ENCODE measurements at regions not wholly inside any gene's neighbourhood (a gene's known extent, or its start where the extent isn't known, plus 50 kb on each side); places are given as distances from the start of the nearest gene placed in this dataset.
"Not testable (repeated sequence)": the region's sequence is repeated elsewhere in the genome, so short reads cannot be mapped to it uniquely, and the experiment has no call there.

- DNase-seq (ENCODE audit: low spot score), result no peak
- ChIA-PET CTCF (no interaction called here), POLR2A (no interaction called here)
- H3K27me3 Mint-ChIP-seq (ENCODE audit: low read depth), result peaks cover 9% of the 10 kb centered on the region
- no peak for TF ChIP-seq IRF1 (CRISPR knock-in tag; IDR thresholded peaks at IDR 0.05)
- TF ChIP-seq KAT7 (CRISPR knock-in tag; IDR thresholded peaks at IDR 0.05; ENCODE audit: borderline replicate concordance), result no peak
- no peak for TF ChIP-seq ZSCAN18 (CRISPR knock-in tag; IDR thresholded peaks at IDR 0.05)
- TF ChIP-seq PRRX2 (CRISPR knock-in tag; IDR thresholded peaks at IDR 0.05), result no peak
- TF ChIP-seq USF2 (CRISPR knock-in tag; IDR thresholded peaks at IDR 0.05), result no peak
- TF ChIP-seq NFE2L1 (CRISPR knock-in tag; IDR thresholded peaks at IDR 0.05), result no peak
- TF ChIP-seq ZNF263 (CRISPR knock-in tag; IDR thresholded peaks at IDR 0.05; ENCODE audit: low read depth), result no peak
- TF ChIP-seq ZNF425 (CRISPR knock-in tag; conservative IDR thresholded peaks at IDR 0.05), result no peak
- TF ChIP-seq AFF4 (CRISPR knock-in tag; IDR thresholded peaks at IDR 0.05; ENCODE audit: borderline replicate concordance), result no peak
- TF ChIP-seq ZNF281 (CRISPR knock-in tag; IDR thresholded peaks at IDR 0.05), result no peak
- no peak overlapping the region for H3K4me3 Mint-ChIP-seq
- no peaks in the 10 kb centered on the region for H3K4me1 Mint-ChIP-seq
- no peaks in the 10 kb centered on the region; the same call in none of the 2 replicates for H3K9me3 Mint-ChIP-seq
- no peak overlapping the region for H3K27ac Mint-ChIP-seq
- peaks cover 27% of the 10 kb centered on the region for H3K36me3 Mint-ChIP-seq
- ATAC-seq, result no peak
These were observed 93.7 kb downstream of the KIF26A start for GRCh38 chr14:104232070-104232484.

GRCh38 chr14:104234007-104234786, 95.8 kb downstream of the KIF26A start:
- DNase-seq (ENCODE audit: low spot score), result peak; percentile 3
- H3K4me3 Mint-ChIP-seq; H3K27me3 Mint-ChIP-seq (ENCODE audit: low read depth); POLR2A ChIA-PET; H3K4me1 Mint-ChIP-seq; ATAC-seq; H3K9me3 Mint-ChIP-seq; CTCF ChIA-PET; H3K27ac Mint-ChIP-seq: not testable (repeated sequence)
- peaks cover 34% of the 10 kb centered on the region for H3K36me3 Mint-ChIP-seq

Measured in WTC11 (cell line).